Retinal pigment epithelial cell (primary cell): ENCODE measurements at regions not wholly inside any gene's neighbourhood (a gene's known extent, or its start where the extent isn't known, plus 50 kb on each side); places are given as distances from the start of the nearest gene placed in this dataset.
"Not testable (repeated sequence)": the region's sequence is repeated elsewhere in the genome, so short reads cannot be mapped to it uniquely, and the experiment has no call there.

Experiments
- DNase-seq: peaks from one replicate; pipeline ENCODE4 v3.0.0-alpha.2; 2010; ENCODE audit warnings: low read depth
- H3K4me3 ChIP-seq: 2 replicates; pipeline ENCODE4 v1.5.1; 2011; ENCODE audit warnings: mild to moderate bottlenecking, low read length, control low read depth, moderate library complexity
- TF ChIP-seq, protein P1 (sequence below): conservative IDR thresholded peaks from 2 replicates; pipeline ENCODE4 v1.5.1; 2011; ENCODE audit warnings: low read depth, low read length, control low read depth, inconsistent platforms

DNA sequence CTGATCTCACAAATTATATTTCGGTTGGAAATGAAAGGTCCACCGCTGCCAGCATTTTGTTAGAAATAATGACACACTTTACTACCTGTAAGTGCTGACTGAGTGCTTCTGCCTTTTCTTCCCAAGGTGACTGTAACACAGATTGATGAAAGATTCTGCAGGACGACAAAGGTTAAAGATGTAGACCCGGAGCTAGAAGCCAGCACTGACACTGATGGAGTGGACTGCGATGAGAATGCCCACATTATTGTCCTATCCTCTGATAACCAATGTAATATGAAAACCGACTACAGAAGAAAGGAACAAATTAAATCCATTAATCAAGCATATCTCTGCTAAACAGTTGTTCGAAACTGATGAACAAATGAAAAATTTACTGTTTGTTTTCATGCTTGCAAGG is 666.5 kb downstream of the GBE1 start:
- DNase-seq: no peak
- TF ChIP-seq, protein P1, sequence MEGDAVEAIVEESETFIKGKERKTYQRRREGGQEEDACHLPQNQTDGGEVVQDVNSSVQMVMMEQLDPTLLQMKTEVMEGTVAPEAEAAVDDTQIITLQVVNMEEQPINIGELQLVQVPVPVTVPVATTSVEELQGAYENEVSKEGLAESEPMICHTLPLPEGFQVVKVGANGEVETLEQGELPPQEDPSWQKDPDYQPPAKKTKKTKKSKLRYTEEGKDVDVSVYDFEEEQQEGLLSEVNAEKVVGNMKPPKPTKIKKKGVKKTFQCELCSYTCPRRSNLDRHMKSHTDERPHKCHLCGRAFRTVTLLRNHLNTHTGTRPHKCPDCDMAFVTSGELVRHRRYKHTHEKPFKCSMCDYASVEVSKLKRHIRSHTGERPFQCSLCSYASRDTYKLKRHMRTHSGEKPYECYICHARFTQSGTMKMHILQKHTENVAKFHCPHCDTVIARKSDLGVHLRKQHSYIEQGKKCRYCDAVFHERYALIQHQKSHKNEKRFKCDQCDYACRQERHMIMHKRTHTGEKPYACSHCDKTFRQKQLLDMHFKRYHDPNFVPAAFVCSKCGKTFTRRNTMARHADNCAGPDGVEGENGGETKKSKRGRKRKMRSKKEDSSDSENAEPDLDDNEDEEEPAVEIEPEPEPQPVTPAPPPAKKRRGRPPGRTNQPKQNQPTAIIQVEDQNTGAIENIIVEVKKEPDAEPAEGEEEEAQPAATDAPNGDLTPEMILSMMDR: no peak
- H3K4me3 ChIP-seq: no peak overlapping the region

DNA sequence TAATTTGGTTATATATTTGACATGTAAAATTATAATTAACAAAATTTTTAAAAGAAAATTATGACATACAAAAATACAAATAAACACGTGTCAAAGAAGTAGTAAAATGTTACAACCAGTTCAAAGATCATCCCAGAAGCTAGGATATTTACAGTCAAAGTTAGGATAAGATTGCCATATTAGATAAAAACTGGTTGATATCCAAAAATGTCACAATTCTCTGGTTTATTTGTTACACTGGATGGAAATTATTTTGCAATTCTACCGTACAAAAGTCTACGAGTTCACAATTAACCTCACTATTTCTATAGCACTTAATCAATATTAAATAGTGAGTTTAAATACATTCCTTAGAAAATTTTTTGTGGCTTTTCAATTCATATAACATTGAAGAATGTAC is 673.8 kb downstream of the GBE1 start:
- DNase-seq: no peak
- TF ChIP-seq, protein P1: no peak
- H3K4me3 ChIP-seq: no peak overlapping the region

DNA sequence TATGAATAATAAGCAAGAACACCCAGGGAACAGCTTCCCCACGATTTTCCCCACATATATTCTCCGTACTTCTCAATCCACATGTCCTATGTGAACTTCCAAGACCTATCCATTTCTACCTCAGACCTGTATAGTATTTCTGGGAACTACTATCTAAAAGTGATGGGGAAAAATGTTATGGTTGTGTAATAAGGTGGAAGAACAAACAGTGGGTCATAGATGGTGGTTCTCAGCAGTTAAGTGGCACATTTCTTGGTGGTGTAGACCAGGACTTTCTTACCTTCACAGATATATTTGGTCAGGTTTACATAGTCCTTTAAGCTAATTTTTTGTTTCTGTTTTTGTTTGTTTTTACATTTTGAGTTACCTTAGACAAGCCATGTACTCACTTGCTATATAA is 675.1 kb downstream of the GBE1 start:
- no peak for DNase-seq
- H3K4me3 ChIP-seq: no peak overlapping the region
- TF ChIP-seq, protein P1: no peak

DNA sequence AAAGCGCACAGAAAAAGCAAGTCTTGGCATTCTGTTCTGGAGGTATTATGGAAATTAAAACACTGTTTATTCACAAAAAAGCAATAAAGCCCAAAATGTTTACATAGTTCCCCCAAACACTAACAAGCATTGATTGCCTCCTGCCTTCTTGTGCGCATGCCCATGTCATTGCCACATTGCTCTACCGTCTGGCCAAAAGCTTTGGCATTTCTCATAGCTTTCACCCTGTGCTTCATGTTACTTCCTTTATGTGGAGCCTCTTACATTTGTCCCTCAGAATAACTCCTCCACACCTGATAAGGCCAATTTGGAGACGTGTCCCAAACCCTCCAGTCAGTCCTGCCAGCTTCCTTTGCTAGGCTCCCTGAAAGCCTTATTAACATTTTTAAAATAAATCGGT is 680.8 kb downstream of the GBE1 start:
- TF ChIP-seq, protein P1: no peak
- no peak overlapping the region for H3K4me3 ChIP-seq
- no peak for DNase-seq

DNA sequence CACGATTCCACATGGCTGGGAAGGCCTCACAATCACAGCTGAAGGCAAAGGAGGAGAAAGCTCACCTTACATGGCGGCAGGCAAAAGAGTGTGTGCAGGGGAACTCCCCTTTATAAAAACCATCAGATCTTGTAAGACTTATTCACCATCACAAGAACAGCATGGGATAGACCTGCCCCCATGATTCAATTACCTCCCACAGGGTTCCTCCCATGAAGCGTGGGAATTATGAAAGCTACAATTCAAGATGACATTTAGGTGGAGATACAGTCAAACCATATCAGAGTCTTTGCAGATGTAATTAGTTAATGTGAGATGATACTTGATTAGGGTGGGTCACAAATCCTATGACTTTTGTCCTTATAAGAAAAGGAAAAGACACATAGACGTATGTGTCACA is 688.9 kb downstream of the GBE1 start:
- TF ChIP-seq, protein P1: no peak
- DNase-seq: no peak
- no peak overlapping the region for H3K4me3 ChIP-seq

DNA sequence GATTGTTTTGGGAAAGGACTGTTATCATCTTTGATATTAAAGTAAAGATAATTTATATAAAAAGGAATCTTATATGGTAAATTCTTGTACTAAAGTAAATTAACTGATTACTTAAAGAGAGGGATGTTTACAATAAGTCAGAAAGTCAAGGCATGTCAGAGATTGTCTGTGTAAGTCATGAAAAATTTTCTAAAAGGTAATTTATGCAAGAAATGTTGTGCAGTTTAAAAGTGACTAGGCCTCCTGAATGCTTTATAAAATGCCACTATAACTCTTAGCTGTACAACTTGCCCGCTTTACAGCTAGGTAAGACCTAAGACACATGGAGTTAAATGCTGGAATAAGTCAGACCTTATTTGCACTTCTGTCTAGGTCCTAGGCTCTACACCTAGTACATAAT is 692.9 kb downstream of the GBE1 start:
- no peak for DNase-seq
- no peak overlapping the region for H3K4me3 ChIP-seq
- TF ChIP-seq, protein P1: no peak

DNA sequence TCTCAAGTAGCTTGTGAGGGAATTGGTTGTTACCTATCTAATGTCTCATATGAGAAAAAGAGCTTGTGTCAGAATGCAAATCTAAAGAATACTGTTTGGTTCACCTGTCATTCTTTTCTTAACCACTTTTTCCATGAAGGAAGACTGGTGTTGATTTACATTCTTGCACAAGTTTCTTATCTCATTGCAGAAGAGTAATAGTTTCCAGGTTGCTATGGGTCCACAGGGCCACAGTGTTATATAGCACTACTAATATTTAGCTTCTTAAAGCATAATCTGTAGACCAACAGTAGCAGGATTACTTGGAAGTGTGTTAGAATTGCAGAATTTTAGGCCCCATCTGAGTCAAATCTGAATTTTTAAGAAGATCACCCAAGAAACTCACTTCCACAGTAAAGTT is 697.5 kb downstream of the GBE1 start:
- DNase-seq: no peak
- H3K4me3 ChIP-seq: no peak overlapping the region
- TF ChIP-seq, protein P1: no peak

DNA sequence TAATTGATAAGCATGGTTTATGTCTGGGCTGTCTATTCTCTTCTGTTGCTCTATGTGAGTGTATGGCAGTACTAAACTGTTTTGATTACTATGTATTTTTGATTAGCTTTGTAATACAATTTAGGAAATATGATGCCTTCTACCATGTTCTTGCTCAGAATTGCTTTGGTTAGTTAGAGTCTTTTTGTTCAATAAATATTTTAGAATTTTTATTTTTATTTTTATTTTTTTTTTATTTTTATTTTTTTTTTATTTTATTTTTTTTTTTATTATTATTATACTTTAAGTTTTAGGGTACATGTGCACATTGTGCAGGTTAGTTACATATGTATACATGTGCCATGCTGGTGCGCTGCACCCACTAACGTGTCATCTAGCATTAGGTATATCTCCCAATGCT is 710.3 kb downstream of the GBE1 start:
- not testable (repeated sequence) for DNase-seq, H3K4me3 ChIP-seq
